A549 (cell line): ENCODE measurements at regions not wholly inside any gene's neighbourhood (a gene's known extent, or its start where the extent isn't known, plus 50 kb on each side); places are given as distances from the start of the nearest gene placed in this dataset.

Experiments
- ATAC-seq, 2 experiments: fragments of 200-7000 bp in 1 of 2; fragments of >200 bp in 1 of 2; cut with Nextera tagmentation in 1 of 2; cut with Tn5 transposase in 1 of 2; 3 replicates each; pipeline versions ENCODE4 v1.8.0 to v1.9.1; 2018 to 2020; ENCODE audit warnings: mild to moderate bottlenecking in 1 of 2, moderate library complexity in 1 of 2
- CTCF ChIA-PET: fragments of 300-600 bp; sonication (Branson Sonifier 250); formaldehyde crosslinking; extraction: SDS; loops from one replicate; lab custom pipeline; 2021; ENCODE audit warnings: antibody characterized with exemption, inconsistent platforms; lab: Yijun Ruan, JAX
- POLR2A ChIA-PET: fragments of 350-600 bp; formaldehyde crosslinking; extraction: SDS; loops from one replicate; lab custom pipeline; 2021; ENCODE audit warnings: antibody characterized with exemption, inconsistent platforms; lab: Yijun Ruan, JAX
- DNase-seq, 2 experiments: peaks; one replicate each; pipeline versions ENCODE4 v3.0.0 to v3.0.0-alpha.2; 2011 to 2016; ENCODE audit warnings: low read depth in 1 of 2, low spot score in 1 of 2
- FAIRE-seq: peaks from 2 replicates; lab custom pipeline; 2011; peaks lifted over from hg19 to GRCh38; lab: Jason Lieb, UNC
- H3K27ac ChIP-seq, 2 experiments: fragments of >200 bp; sonication (Bioruptor Twin); formaldehyde crosslinking; 3 replicates each; pipeline ENCODE4 v1.5.1; 2016 to 2017
- H3K4me1 ChIP-seq: fragments of >200 bp; sonication (Bioruptor Twin); formaldehyde crosslinking; 3 replicates; pipeline ENCODE4 v1.6.1; 2016
- H3K4me2 ChIP-seq: fragments of >200 bp; sonication (Bioruptor Twin); formaldehyde crosslinking; 3 replicates; pipeline ENCODE4 v1.6.1; 2016
- H3K4me3 ChIP-seq: fragments of >200 bp; sonication (Bioruptor Twin); formaldehyde crosslinking; 3 replicates; pipeline ENCODE4 v1.5.1; 2016
- H3K9me3 ChIP-seq: fragments of >200 bp; sonication (Bioruptor Twin); formaldehyde crosslinking; 3 replicates; pipeline ENCODE4 v1.6.1; 2016
- CBX2 ChIP-seq: fragments of 200-600 bp; sonication (generic); IDR thresholded peaks from 2 replicates; pipeline ENCODE4 v1.6.1; 2016; ENCODE audit warnings: low read depth, mild to moderate bottlenecking, borderline replicate concordance
- CHD2 ChIP-seq: fragments of 150-350 bp; IDR thresholded peaks from 2 replicates; pipeline ENCODE4 v1.6.1; 2014; ENCODE audit warnings: low read length; ENCODE audit not compliant: partially characterized antibody
- EHMT2 ChIP-seq: fragments of 200-600 bp; sonication (generic); IDR thresholded peaks from 2 replicates; pipeline ENCODE4 v1.6.1; 2016; ENCODE audit warnings: antibody characterized with exemption, low read depth, mild to moderate bottlenecking, moderate library complexity
- EP300 ChIP-seq, 2 experiments: fragments of >200 bp; sonication (Bioruptor Twin); formaldehyde crosslinking; IDR thresholded peaks; 2 replicates in 1 of 2; 3 replicates in 1 of 2; pipeline ENCODE4 v1.6.1; 2016 to 2017
- ESRRA ChIP-seq: fragments of 150-350 bp; IDR thresholded peaks from 2 replicates; pipeline ENCODE4 v1.6.1; 2014; ENCODE audit warnings: mild to moderate bottlenecking, low read length, borderline replicate concordance
- FOSB ChIP-seq: fragments of 250-450 bp; sonication (Bioruptor Pico); IDR thresholded peaks from 2 replicates; pipeline ENCODE4 v1.5.0; 2020; ENCODE audit warnings: mild to moderate bottlenecking, moderate library complexity
- GATA3 ChIP-seq: IDR thresholded peaks from 2 replicates; pipeline ENCODE4 v1.6.1; 2012; ENCODE audit warnings: borderline replicate concordance
- HDAC2 ChIP-seq: fragments of 200-600 bp; sonication (generic); IDR thresholded peaks from 2 replicates; pipeline ENCODE4 v1.6.1; 2016
- HMGXB4 ChIP-seq: fragments of 250-450 bp; sonication (Bioruptor Pico); IDR thresholded peaks from 2 replicates; pipeline ENCODE4 v1.5.0; 2021; ENCODE audit warnings: mild to moderate bottlenecking, moderate library complexity, borderline replicate concordance
- JUNB ChIP-seq: fragments of >200 bp; sonication (Bioruptor Twin); formaldehyde crosslinking; IDR thresholded peaks from 2 replicates; pipeline ENCODE4 v1.6.1; 2016
- KDM5A ChIP-seq: fragments of 200-600 bp; sonication (generic); IDR thresholded peaks from 2 replicates; pipeline ENCODE4 v1.6.1; 2016; ENCODE audit warnings: antibody characterized with exemption, mild to moderate bottlenecking
- NPAS2 ChIP-seq: fragments of 250-450 bp; sonication (Bioruptor Pico); IDR thresholded peaks from 2 replicates; pipeline ENCODE4 v1.8.0; 2022; ENCODE audit warnings: mild to moderate bottlenecking, moderate library complexity, borderline replicate concordance
- NR3C1 ChIP-seq: fragments of >200 bp; sonication (Bioruptor Twin); formaldehyde crosslinking; IDR thresholded peaks from 3 replicates; pipeline ENCODE4 v1.6.1; 2017
- PBX3 ChIP-seq: IDR thresholded peaks from 2 replicates; pipeline ENCODE4 v1.6.1; 2012
- POLR2A ChIP-seq: IDR thresholded peaks from 2 replicates; pipeline ENCODE4 v1.6.1; 2012; ENCODE audit warnings: mild to moderate bottlenecking, low read length
- POLR2AphosphoS2 ChIP-seq: conservative IDR thresholded peaks from 2 replicates; pipeline ENCODE4 v1.6.1; 2012; ENCODE audit warnings: low read length, improper control_type of control experiment, inconsistent platforms
- RAD21 ChIP-seq, 2 experiments: fragments of >200 bp in 1 of 2; sonication (Bioruptor Twin) in 1 of 2; formaldehyde crosslinking in 1 of 2; IDR thresholded peaks in 1 of 2; conservative IDR thresholded peaks in 1 of 2; 2 replicates in 1 of 2; 3 replicates in 1 of 2; pipeline ENCODE4 v1.6.1; 2012 to 2018; ENCODE audit warnings: inconsistent platforms in 1 of 2
- RCOR1 ChIP-seq: fragments of 150-350 bp; IDR thresholded peaks from 2 replicates; pipeline ENCODE4 v1.6.1; 2014; ENCODE audit warnings: antibody characterized with exemption, low read length, low read depth
- RNF2 ChIP-seq: fragments of 200-600 bp; sonication (generic); IDR thresholded peaks from 2 replicates; pipeline ENCODE4 v1.6.1; 2016; ENCODE audit warnings: low read depth, mild to moderate bottlenecking, antibody characterized with exemption, moderate library complexity, borderline replicate concordance
- SMC3 ChIP-seq: fragments of >200 bp; sonication (Bioruptor Twin); formaldehyde crosslinking; IDR thresholded peaks from 3 replicates; pipeline ENCODE4 v1.6.1; 2018; ENCODE audit warnings: inconsistent platforms
- SREBF2 ChIP-seq: fragments of 450-650 bp; IDR thresholded peaks from 2 replicates; pipeline ENCODE4 v1.6.1; 2014; ENCODE audit warnings: mild to moderate bottlenecking, moderate library complexity
- ZC3H11A ChIP-seq: fragments of 450-650 bp; IDR thresholded peaks from 2 replicates; pipeline ENCODE4 v1.6.1; 2014; ENCODE audit warnings: antibody characterized with exemption, mild to moderate bottlenecking
- ZFP36 ChIP-seq: fragments of 450-650 bp; IDR thresholded peaks from 2 replicates; pipeline ENCODE4 v1.6.1; 2014; ENCODE audit warnings: borderline replicate concordance; ENCODE audit not compliant: partially characterized antibody
- ZNF302 ChIP-seq: fragments of 250-450 bp; sonication (Bioruptor Pico); IDR thresholded peaks from 2 replicates; pipeline ENCODE4 v1.9.0; 2021; ENCODE audit warnings: inconsistent platforms, mild to moderate bottlenecking, moderate library complexity
- ZSCAN20 ChIP-seq: fragments of 250-450 bp; sonication (Bioruptor Pico); IDR thresholded peaks from 2 replicates; pipeline ENCODE4 v1.8.0; 2022; ENCODE audit warnings: mild to moderate bottlenecking, moderate library complexity
- WGBS: methylation state at CpG from one replicate; pipeline ENCODE4 v1.1.6; 2017; ENCODE audit errors: missing lambda C conversion rate; 5-methylcytosine and 5-hydroxymethylcytosine counted together

- FAIRE-seq (no peak), DNase-seq (no peak), ATAC-seq (no peak)
- H3K4me2 ChIP-seq: no peak overlapping the region
- ChIA-PET POLR2A (no interaction called here), CTCF (no interaction called here)
- no peaks in the 10 kb centered on the region; the same call in 2 of the 3 replicates for H3K9me3 ChIP-seq
- H3K4me1 ChIP-seq: no peaks in the 10 kb centered on the region
- TF ChIP-seq PBX3: no peak
- TF ChIP-seq GATA3: no peak
- TF ChIP-seq JUNB: no peak
- no peak for TF ChIP-seq RAD21 (conservative IDR thresholded peaks at IDR 0.05 in 1 of 2, IDR thresholded peaks at IDR 0.05 in 1 of 2)
- no peak for TF ChIP-seq NR3C1
- no peak for TF ChIP-seq ZSCAN20
- no peak for TF ChIP-seq POLR2AphosphoS2
- WGBS: 5% methylated on average over 1 of the region's 1 CpG
- H3K27ac ChIP-seq: no peak overlapping the region
- no peak overlapping the region for H3K4me3 ChIP-seq
Measured at GRCh38 chr5:89458332-89458656, 575.3 kb upstream of the MEF2C start.

- POLR2A ChIA-PET: no interaction called here
Measured at GRCh38 chr5:89457411-89458331, 574.7 kb upstream of the MEF2C start.

GRCh38 chr5:89452081-89452480 lies 569.1 kb upstream of the MEF2C start:
- H3K4me1 ChIP-seq: no peaks in the 10 kb centered on the region
- H3K4me2 ChIP-seq: no peak overlapping the region
- no peak overlapping the region for H3K27ac ChIP-seq
- H3K9me3 ChIP-seq: no peaks in the 10 kb centered on the region
- WGBS: 28% methylated on average over 4 of the region's 4 CpGs
- CTCF ChIA-PET: no interaction called here
- ATAC-seq: no peak
- TF ChIP-seq NPAS2 (no peak), CHD2 (no peak), CBX2 (no peak), ZSCAN20 (no peak), ZC3H11A (no peak), NR3C1 (no peak), SMC3 (no peak), ESRRA (no peak), FOSB (no peak), HDAC2 (no peak), KDM5A (no peak), SREBF2 (no peak), RNF2 (no peak), EP300 (IDR thresholded peaks at IDR 0.05) (no peak), JUNB (no peak), HMGXB4 (CRISPR knock-in tag) (no peak), ZFP36 (no peak), EHMT2 (no peak), ZNF302 (CRISPR knock-in tag) (no peak)
- FAIRE-seq: no peak
- POLR2A ChIA-PET: no interaction called here
- DNase-seq: no peak
- no peak overlapping the region for H3K4me3 ChIP-seq

More at GRCh38 chr5:89457411-89458331, 574.7 kb upstream of the MEF2C start:
- no peaks in the 10 kb centered on the region; the same call in 2 of the 3 replicates for H3K9me3 ChIP-seq
- no peak for TF ChIP-seq RCOR1
- TF ChIP-seq POLR2A: no peak
- TF ChIP-seq, all 56 proteins: peak for 0
- no peak overlapping the region for H3K27ac ChIP-seq
- H3K4me1 ChIP-seq: no peaks in the 10 kb centered on the region
- FAIRE-seq: no peak
- no peak overlapping the region for H3K4me3 ChIP-seq
- DNase-seq: peak in 1 of 2 experiments; percentile 0
- ATAC-seq: no peak
- CTCF ChIA-PET: no interaction called here
- H3K4me2 ChIP-seq: no peak overlapping the region
- 0% methylated on average over 6 of the region's 6 CpGs for WGBS
